ENCODE measurements at regions not wholly inside any gene's neighbourhood (a gene's known extent, or its start where the extent isn't known, plus 50 kb on each side); places are given as distances from the start of the nearest gene placed in this dataset.

DNA sequence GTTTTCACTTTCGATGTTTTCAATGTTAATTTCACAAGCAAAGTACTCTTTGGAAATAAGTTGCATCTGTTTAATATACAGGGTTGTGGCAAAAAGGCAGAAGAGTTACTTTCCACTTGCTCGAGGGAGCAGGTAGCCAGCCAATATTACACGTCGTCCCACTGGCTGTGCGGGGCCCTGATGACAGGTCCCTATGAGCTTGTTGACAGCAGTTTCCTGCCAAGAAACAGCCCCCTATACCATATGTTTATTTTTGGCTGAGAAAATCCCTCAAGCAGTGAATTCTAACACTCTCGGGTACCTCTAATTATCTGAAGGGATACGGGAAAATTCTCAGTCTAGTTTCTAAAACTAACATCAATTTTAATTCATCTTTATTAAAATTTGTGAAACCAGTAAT is 116.8 kb upstream of the SGO1 start:
- H3K9me3 ChIP-seq (ENCODE audit: control insufficient read depth, low read depth, low read length) = no peaks in the 10 kb centered on the region
- H4K8ac ChIP-seq (replicated peaks; ENCODE audit: insufficient read length, low read depth, low read length) = no peak overlapping the region
- Mint-ChIP-seq H3K36me3 (ENCODE audit: insufficient read depth in 1 of 3, low read depth in 3 of 3) (peaks cover 3 to 14% (median 3%) of the 10 kb centered on the region in 3 experiments; a peak in 3 of 7 replicates), H3K4me1 (no peaks in the 10 kb centered on the region), H3K27me3 (ENCODE audit: low read depth) (no peaks in the 10 kb centered on the region), H3K4me3 (no peak overlapping the region), H3K27ac (no peak overlapping the region), H3K9me3 (peaks cover 0 to 16% of the 10 kb centered on the region in 2 experiments; a peak in 4 of 5 replicates)
- H4K91ac ChIP-seq (ENCODE audit: insufficient read length, low read depth, low read length) = no peak overlapping the region
- no peak overlapping the region for H2AFZ ChIP-seq (ENCODE audit: low read length)
- H3K9ac ChIP-seq (ENCODE audit: extremely low read depth, insufficient read length, low read length) = no peak overlapping the region
- H3K79me2 ChIP-seq (ENCODE audit: insufficient read depth, low read length) = no peaks in the 10 kb centered on the region
- H3K18ac ChIP-seq (ENCODE audit: insufficient read length, low read depth, low read length) = no peak overlapping the region
- H2BK5ac ChIP-seq (ENCODE audit: insufficient read length, low read length) = no peak overlapping the region
- no peak overlapping the region for H2AK5ac ChIP-seq (ENCODE audit: insufficient read length, low read length)
- H3K4ac ChIP-seq (ENCODE audit: low read depth, low read length) = no peak overlapping the region
- H3K56ac ChIP-seq (ENCODE audit: insufficient read length, low read depth, low read length) = no peak overlapping the region
- no peak overlapping the region for H2BK12ac ChIP-seq (ENCODE audit: insufficient read length, low read depth, low read length)
- H3K23ac ChIP-seq (ENCODE audit: insufficient read length, low read depth, low read length) = no peak overlapping the region
- TF ChIP-seq, protein P1, sequence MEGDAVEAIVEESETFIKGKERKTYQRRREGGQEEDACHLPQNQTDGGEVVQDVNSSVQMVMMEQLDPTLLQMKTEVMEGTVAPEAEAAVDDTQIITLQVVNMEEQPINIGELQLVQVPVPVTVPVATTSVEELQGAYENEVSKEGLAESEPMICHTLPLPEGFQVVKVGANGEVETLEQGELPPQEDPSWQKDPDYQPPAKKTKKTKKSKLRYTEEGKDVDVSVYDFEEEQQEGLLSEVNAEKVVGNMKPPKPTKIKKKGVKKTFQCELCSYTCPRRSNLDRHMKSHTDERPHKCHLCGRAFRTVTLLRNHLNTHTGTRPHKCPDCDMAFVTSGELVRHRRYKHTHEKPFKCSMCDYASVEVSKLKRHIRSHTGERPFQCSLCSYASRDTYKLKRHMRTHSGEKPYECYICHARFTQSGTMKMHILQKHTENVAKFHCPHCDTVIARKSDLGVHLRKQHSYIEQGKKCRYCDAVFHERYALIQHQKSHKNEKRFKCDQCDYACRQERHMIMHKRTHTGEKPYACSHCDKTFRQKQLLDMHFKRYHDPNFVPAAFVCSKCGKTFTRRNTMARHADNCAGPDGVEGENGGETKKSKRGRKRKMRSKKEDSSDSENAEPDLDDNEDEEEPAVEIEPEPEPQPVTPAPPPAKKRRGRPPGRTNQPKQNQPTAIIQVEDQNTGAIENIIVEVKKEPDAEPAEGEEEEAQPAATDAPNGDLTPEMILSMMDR (conservative IDR thresholded peaks at IDR 0.05) = no peak
- no peak overlapping the region for H4K5ac ChIP-seq (ENCODE audit: insufficient read length, low read depth, low read length)
- no peak overlapping the region for H2BK120ac ChIP-seq (ENCODE audit: low read depth, low read length, poor library complexity, severe bottlenecking)
- H3K27me3 ChIP-seq (ENCODE audit: insufficient read depth, low read length) = no peaks in the 10 kb centered on the region
- no peaks in the 10 kb centered on the region for H4K20me1 ChIP-seq (ENCODE audit: control insufficient read depth, insufficient read depth, insufficient read length)
- H3K4me1 ChIP-seq (ENCODE audit: insufficient read depth, low read length) = no peaks in the 10 kb centered on the region
- no peaks in the 10 kb centered on the region for H3K23me2 ChIP-seq (ENCODE audit: insufficient read length, low read depth, low read length, poor library complexity, severe bottlenecking)
- no peaks in the 10 kb centered on the region for H3K79me1 ChIP-seq (ENCODE audit: insufficient read depth, low read depth, low read length, poor library complexity, severe bottlenecking)
- no peak overlapping the region for H3K4me2 ChIP-seq (ENCODE audit: insufficient read depth, insufficient read length, low read length)
- no peak for DNase-seq
- WGBS (ENCODE audit: extremely low coverage, insufficient read length, low lambda C conversion rate) = no CpG with 5 or more reads among the region's 7 CpGs
- no peak overlapping the region for H2BK20ac ChIP-seq (ENCODE audit: low read depth, low read length, poor library complexity, severe bottlenecking)
- no peak overlapping the region for H2BK15ac ChIP-seq (ENCODE audit: low read depth, low read length)
- H3K27ac ChIP-seq (ENCODE audit: insufficient read length, low read depth, low read length) = no peak overlapping the region
- H3T11ph ChIP-seq (ENCODE audit: low read length) = no peak overlapping the region
- no peak overlapping the region for H3K14ac ChIP-seq (ENCODE audit: insufficient read depth, low read length)

All from H9 (cell line).